ENCODE measurements at regions not wholly inside any gene's neighbourhood (a gene's known extent, or its start where the extent isn't known, plus 50 kb on each side); places are given as distances from the start of the nearest gene placed in this dataset.
"Not testable (repeated sequence)": the region's sequence is repeated elsewhere in the genome, so short reads cannot be mapped to it uniquely, and the experiment has no call there.

DNA sequence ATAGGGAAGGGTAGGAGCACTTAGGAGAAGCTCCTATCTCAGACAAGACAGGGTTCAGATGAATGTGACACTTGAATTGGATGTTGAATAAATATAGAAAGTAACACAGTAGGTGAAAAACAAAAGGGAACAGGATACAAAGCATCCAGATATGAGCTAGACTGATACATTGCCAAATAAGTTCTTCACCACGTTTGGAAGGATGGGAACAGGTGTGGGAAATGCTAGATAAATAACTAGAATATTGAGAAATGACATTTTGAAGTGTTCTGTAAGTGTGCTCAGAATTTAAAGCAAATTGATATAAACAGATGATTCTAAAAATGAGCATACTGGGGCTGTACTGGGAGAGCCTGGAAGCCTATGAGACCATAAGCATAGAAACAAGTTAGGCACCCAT, 340.1 kb upstream of the PRR16 start:
- Histone ChIP-seq H3K27ac (no peak overlapping the region), H3K4me1 (no peaks in the 10 kb centered on the region), H3K4me2 (no peak overlapping the region), H3K9me3 (no peaks in the 10 kb centered on the region), H3K4me3 (no peak overlapping the region)
- 3% methylated on average over 1 of the region's 1 CpG for WGBS (ENCODE audit: missing lambda C conversion rate)
- CTCF ChIA-PET: interaction anchor here (0.7 kb wide), 1 partner anchor 68 kb away, joined by 3 read pairs; no protein-coding TSS in a partner anchor
- no peak for ATAC-seq
- TF ChIP-seq RARB (CRISPR knock-in tag; IDR thresholded peaks at IDR 0.05): no peak
- no peak for TF ChIP-seq CHD2 (IDR thresholded peaks at IDR 0.05; ENCODE audit: low read length, partially characterized antibody)
- no peak for TF ChIP-seq MAZ (IDR thresholded peaks at IDR 0.05; ENCODE audit: borderline replicate concordance, low read depth, low read length)
- no peak for TF ChIP-seq PHF8 (IDR thresholded peaks at IDR 0.05; ENCODE audit: borderline replicate concordance, low read depth)
- TF ChIP-seq, protein P1, sequence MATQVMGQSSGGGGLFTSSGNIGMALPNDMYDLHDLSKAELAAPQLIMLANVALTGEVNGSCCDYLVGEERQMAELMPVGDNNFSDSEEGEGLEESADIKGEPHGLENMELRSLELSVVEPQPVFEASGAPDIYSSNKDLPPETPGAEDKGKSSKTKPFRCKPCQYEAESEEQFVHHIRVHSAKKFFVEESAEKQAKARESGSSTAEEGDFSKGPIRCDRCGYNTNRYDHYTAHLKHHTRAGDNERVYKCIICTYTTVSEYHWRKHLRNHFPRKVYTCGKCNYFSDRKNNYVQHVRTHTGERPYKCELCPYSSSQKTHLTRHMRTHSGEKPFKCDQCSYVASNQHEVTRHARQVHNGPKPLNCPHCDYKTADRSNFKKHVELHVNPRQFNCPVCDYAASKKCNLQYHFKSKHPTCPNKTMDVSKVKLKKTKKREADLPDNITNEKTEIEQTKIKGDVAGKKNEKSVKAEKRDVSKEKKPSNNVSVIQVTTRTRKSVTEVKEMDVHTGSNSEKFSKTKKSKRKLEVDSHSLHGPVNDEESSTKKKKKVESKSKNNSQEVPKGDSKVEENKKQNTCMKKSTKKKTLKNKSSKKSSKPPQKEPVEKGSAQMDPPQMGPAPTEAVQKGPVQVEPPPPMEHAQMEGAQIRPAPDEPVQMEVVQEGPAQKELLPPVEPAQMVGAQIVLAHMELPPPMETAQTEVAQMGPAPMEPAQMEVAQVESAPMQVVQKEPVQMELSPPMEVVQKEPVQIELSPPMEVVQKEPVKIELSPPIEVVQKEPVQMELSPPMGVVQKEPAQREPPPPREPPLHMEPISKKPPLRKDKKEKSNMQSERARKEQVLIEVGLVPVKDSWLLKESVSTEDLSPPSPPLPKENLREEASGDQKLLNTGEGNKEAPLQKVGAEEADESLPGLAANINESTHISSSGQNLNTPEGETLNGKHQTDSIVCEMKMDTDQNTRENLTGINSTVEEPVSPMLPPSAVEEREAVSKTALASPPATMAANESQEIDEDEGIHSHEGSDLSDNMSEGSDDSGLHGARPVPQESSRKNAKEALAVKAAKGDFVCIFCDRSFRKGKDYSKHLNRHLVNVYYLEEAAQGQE (IDR thresholded peaks at IDR 0.05): no peak
- no peak for TF ChIP-seq CEBPB (IDR thresholded peaks at IDR 0.05)
- no peak for TF ChIP-seq MAFK (IDR thresholded peaks at IDR 0.05; ENCODE audit: partially characterized antibody)
- TF ChIP-seq EHMT2 (IDR thresholded peaks at IDR 0.05; ENCODE audit: low read depth): no peak
- no peak for TF ChIP-seq GATA3 (IDR thresholded peaks at IDR 0.05; ENCODE audit: borderline replicate concordance)
- TF ChIP-seq EP300 (IDR thresholded peaks at IDR 0.05): no peak
- TF ChIP-seq, protein P2, sequence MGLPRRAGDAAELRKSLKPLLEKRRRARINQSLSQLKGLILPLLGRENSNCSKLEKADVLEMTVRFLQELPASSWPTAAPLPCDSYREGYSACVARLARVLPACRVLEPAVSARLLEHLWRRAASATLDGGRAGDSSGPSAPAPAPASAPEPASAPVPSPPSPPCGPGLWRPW (IDR thresholded peaks at IDR 0.05): no peak
- TF ChIP-seq, protein P3, sequence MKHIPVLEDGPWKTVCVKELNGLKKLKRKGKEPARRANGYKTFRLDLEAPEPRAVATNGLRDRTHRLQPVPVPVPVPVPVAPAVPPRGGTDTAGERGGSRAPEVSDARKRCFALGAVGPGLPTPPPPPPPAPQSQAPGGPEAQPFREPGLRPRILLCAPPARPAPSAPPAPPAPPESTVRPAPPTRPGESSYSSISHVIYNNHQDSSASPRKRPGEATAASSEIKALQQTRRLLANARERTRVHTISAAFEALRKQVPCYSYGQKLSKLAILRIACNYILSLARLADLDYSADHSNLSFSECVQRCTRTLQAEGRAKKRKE (CRISPR knock-in tag; IDR thresholded peaks at IDR 0.05; ENCODE audit: low read depth): no peak
- no peak for TF ChIP-seq CBX8 (IDR thresholded peaks at IDR 0.05)
- no peak for TF ChIP-seq TP53 (CRISPR knock-in tag; IDR thresholded peaks at IDR 0.05)
- TF ChIP-seq HDAC2 (IDR thresholded peaks at IDR 0.05): no peak
- FAIRE-seq: no peak
- DNase-seq (ENCODE audit: low read depth in 1 of 2, low spot score in 1 of 2): no peak
- POLR2A ChIA-PET: no interaction called here

DNA sequence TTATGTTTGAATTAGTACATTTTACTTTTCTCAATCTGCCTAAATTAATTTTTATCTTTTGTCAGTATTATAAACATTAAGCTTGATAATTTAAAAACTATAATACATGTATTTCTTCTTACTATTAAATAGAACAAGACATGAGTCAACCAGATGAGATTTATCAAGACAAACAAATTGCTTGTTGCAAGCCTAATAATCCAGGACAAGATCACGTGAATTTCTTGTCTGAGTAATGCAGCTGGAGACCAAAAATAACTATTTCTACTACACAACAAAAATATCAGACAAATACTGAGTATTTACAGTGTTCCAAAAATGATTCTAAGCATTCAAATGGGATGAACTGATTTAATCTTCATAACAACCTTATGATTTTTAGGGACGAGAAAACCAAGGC, 339.1 kb upstream of the PRR16 start:
- ChIA-PET CTCF (no interaction called here), POLR2A (no interaction called here)
- H3K4me2 ChIP-seq: no peak overlapping the region
- ATAC-seq: no peak
- TF ChIP-seq FOSL2 (IDR thresholded peaks at IDR 0.05) (no peak), FOSL2 (CRISPR knock-in tag; IDR thresholded peaks at IDR 0.05) (no peak), ZFP36 (IDR thresholded peaks at IDR 0.05; ENCODE audit: borderline replicate concordance, partially characterized antibody) (no peak), ZNF302 (CRISPR knock-in tag; IDR thresholded peaks at IDR 0.05) (no peak)
- H3K4me3 ChIP-seq: no peak overlapping the region
- WGBS (ENCODE audit: missing lambda C conversion rate): 12% methylated on average over 2 of the region's 2 CpGs
- FAIRE-seq: no peak
- H3K4me1 ChIP-seq: no peaks in the 10 kb centered on the region
- no peaks in the 10 kb centered on the region for H3K9me3 ChIP-seq
- no peak for DNase-seq (ENCODE audit: low read depth in 1 of 2, low spot score in 1 of 2)
- H3K27ac ChIP-seq: no peak overlapping the region

DNA sequence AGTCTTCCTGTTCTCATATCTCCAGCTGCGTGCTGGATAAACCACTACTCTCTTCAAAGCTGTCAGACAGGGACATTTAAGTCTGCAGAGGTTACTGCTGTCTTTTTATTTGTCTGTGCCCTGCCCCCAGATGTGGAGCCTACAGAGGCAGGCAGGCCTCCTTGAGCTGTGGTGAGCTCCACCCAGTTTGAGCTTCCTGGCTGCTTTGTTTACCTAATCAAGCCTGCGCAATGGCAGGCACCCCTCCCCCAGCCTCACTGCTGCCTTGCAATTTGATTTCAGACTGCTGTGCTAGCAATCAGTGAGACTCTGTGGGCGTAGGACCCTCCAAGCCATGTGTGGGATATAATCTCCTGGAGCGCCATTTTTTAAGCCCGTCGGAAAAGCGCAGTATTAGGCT, 331.8 kb upstream of the PRR16 start:
- H3K9me3 ChIP-seq; H3K4me3 ChIP-seq; H3K4me2 ChIP-seq; DNase-seq (ENCODE audit: low read depth in 1 of 2, low spot score in 1 of 2); H3K27ac ChIP-seq; ATAC-seq; POLR2A ChIA-PET; H3K4me1 ChIP-seq; CTCF ChIA-PET; FAIRE-seq: not testable (repeated sequence)
- 73% methylated on average over 7 of the region's 7 CpGs for WGBS (ENCODE audit: missing lambda C conversion rate)

Measured in A549 (cell line).